Neuronal stem cell (in vitro differentiated cells): ENCODE measurements at regions not wholly inside any gene's neighbourhood (a gene's known extent, or its start where the extent isn't known, plus 50 kb on each side); places are given as distances from the start of the nearest gene placed in this dataset.
A peak's percentile ranks its signal among the peaks of the same experiment; 100 is the strongest.

ENCODE experiments used
- DNase-seq: peaks from one replicate; pipeline ENCODE4 v3.0.0-alpha.2; 2013; ENCODE audit warnings: low spot score
- H2AFZ ChIP-seq: one replicate; pipeline ENCODE4 v1.6.1; 2013; ENCODE audit warnings: mild to moderate bottlenecking, low read length, inconsistent platforms
- H2AK5ac ChIP-seq: 2 replicates; pipeline ENCODE4 v1.6.1; 2013; ENCODE audit warnings: low read depth, mild to moderate bottlenecking, inconsistent platforms, low read length, moderate library complexity, mixed read lengths
- H2BK120ac ChIP-seq: 2 replicates; pipeline ENCODE4 v1.6.1; 2013; ENCODE audit warnings: low read depth, mild to moderate bottlenecking, inconsistent platforms, low read length, moderate library complexity, mixed read lengths
- H2BK12ac ChIP-seq: one replicate; pipeline ENCODE4 v1.6.1; 2013; ENCODE audit warnings: low read length, inconsistent platforms
- H2BK15ac ChIP-seq: 2 replicates; pipeline ENCODE4 v1.6.1; 2013; ENCODE audit warnings: mild to moderate bottlenecking, low read length, inconsistent platforms, mixed read lengths
- H2BK5ac ChIP-seq: one replicate; pipeline ENCODE4 v1.6.1; 2013; ENCODE audit warnings: inconsistent platforms, mild to moderate bottlenecking, low read length, moderate library complexity
- H3K14ac ChIP-seq: one replicate; pipeline ENCODE4 v1.6.1; 2013; ENCODE audit warnings: low read length, inconsistent platforms
- H3K18ac ChIP-seq: 2 replicates; pipeline ENCODE4 v1.6.1; 2013; ENCODE audit warnings: low read length, inconsistent platforms
- H3K23ac ChIP-seq: 2 replicates; pipeline ENCODE4 v1.6.1; 2013; ENCODE audit warnings: low read depth, mild to moderate bottlenecking, mixed read lengths, low read length, inconsistent platforms; ENCODE audit not compliant: poor library complexity
- H3K27ac ChIP-seq: replicated peaks from 3 replicates; pipeline ENCODE4 v1.5.1; 2013; ENCODE audit warnings: low read length, inconsistent platforms
- H3K27me3 ChIP-seq, 3 experiments: 2 replicates each; pipeline ENCODE4 v1.6.1; 2013; ENCODE audit warnings: low read length in 3 of 3, mild to moderate bottlenecking in 2 of 3, inconsistent platforms in 1 of 3, low read depth in 1 of 3, mixed read lengths in 1 of 3, moderate library complexity in 1 of 3; ENCODE audit not compliant: control insufficient read depth in 3 of 3, insufficient read depth in 3 of 3
- H3K36me3 ChIP-seq, 2 donors: replicated peaks in 1 of 2; 2 replicates each; pipeline ENCODE4 v1.6.1; 2013; ENCODE audit warnings: low read length in 2 of 2; ENCODE audit not compliant: control insufficient read depth in 2 of 2, insufficient read depth in 2 of 2
- H3K4ac ChIP-seq: 2 replicates; pipeline ENCODE4 v1.6.1; 2013; ENCODE audit warnings: inconsistent platforms, mild to moderate bottlenecking, low read length, moderate library complexity
- H3K4me1 ChIP-seq, 2 donors: 1 replicate in 1 of 2; 2 replicates in 1 of 2; pipeline ENCODE4 v1.6.1; 2013; ENCODE audit warnings: low read length in 2 of 2, low read depth in 1 of 2; ENCODE audit not compliant: control insufficient read depth in 2 of 2, insufficient read depth in 1 of 2
- H3K4me2 ChIP-seq: one replicate; pipeline ENCODE4 v1.6.1; 2013; ENCODE audit warnings: mild to moderate bottlenecking, low read length, inconsistent platforms; ENCODE audit not compliant: insufficient read depth, poor library complexity, severe bottlenecking
- H3K4me3 ChIP-seq, 2 donors: 2 replicates each; pipeline ENCODE4 v1.5.1; 2013; ENCODE audit warnings: low read length in 2 of 2, mild to moderate bottlenecking in 2 of 2, inconsistent platforms in 1 of 2, moderate library complexity in 1 of 2
- H3K79me1 ChIP-seq: one replicate; pipeline ENCODE4 v1.6.1; 2013; ENCODE audit warnings: low read depth, mild to moderate bottlenecking, inconsistent platforms, low read length, moderate library complexity
- H3K9ac ChIP-seq: one replicate; pipeline ENCODE4 v1.6.1; 2013; ENCODE audit warnings: mild to moderate bottlenecking, low read depth, low read length, inconsistent platforms; ENCODE audit not compliant: poor library complexity
- H3K9me3 ChIP-seq, 2 donors: replicated peaks in 1 of 2; 2 replicates each; pipeline versions ENCODE3 to v1.6.1; 2013; ENCODE audit warnings: low read length in 2 of 2, mild to moderate bottlenecking in 2 of 2, inconsistent platforms in 1 of 2, low read depth in 1 of 2, mixed read lengths in 1 of 2, moderate library complexity in 1 of 2; ENCODE audit not compliant: control insufficient read depth in 2 of 2, insufficient read depth in 1 of 2
- H4K8ac ChIP-seq: one replicate; pipeline ENCODE4 v1.6.1; 2013; ENCODE audit warnings: low read depth, mild to moderate bottlenecking, inconsistent platforms, low read length, moderate library complexity
- H4K91ac ChIP-seq: one replicate; pipeline ENCODE4 v1.6.1; 2013; ENCODE audit warnings: low read length, low read depth, mild to moderate bottlenecking, inconsistent platforms; ENCODE audit not compliant: poor library complexity
- WGBS, 2 donors: extraction: QIAGEN DNeasy Blood & Tissue Kit; methylation state at CpG; one replicate each; pipeline ENCODE4 v1.1.7; 2013; ENCODE audit warnings: missing lambda C conversion rate in 2 of 2, mixed read lengths in 1 of 2; ENCODE audit not compliant: insufficient read length in 2 of 2, insufficient replicate concordance in 1 of 2; ENCODE audit errors: extremely low coverage in 2 of 2; 5-methylcytosine and 5-hydroxymethylcytosine counted together

DNA sequence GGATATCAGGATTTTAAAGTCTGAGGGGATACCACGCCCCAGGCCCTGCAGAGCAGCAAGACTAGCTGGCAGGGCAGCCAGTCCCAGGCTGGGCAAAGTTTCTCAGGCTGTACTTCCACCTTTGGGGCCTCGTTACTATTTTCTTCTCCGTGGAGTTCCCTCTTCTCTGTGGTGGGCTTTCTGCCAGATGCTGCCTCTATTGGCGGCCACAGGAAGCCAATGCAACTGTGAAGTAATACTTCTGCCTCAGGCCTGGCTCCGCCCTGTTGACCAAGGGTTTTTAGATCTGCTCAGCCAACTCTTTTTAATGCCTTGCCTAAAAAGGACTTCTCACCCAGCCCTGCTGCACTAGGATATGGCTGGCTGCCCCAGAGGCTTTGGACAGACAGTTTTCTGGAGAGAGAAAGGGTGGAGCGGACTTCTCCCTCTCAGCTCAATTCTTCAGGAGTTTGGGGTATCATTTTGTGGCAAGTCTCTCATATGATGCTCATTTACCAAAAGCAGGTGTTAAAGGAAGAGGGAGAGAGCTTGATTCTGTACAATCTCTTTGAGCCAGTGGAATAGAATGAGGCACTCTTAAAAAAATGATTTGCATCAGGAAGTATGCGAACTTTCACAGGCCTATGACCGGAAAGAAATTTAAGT lies 67.4 kb downstream of the HHEX start:
- WGBS, 2 donors = no CpG with 5 or more reads among the region's 8 CpGs

GRCh38 chr10:92757711-92758104 lies 68.0 kb downstream of the HHEX start:
- H3K4me1 ChIP-seq = no peaks in the 10 kb centered on the region
- H3K9ac ChIP-seq = no peak overlapping the region
- no peak for DNase-seq
- no peak overlapping the region for H4K8ac ChIP-seq
- H3K27ac ChIP-seq = no peak overlapping the region
- H2AFZ ChIP-seq = no peak overlapping the region
- H2AK5ac ChIP-seq = no peak overlapping the region
- H3K4me3 ChIP-seq = no peak overlapping the region
- H3K23ac ChIP-seq = no peak overlapping the region
- H3K9me3 ChIP-seq = no peaks in the 10 kb centered on the region
- H2BK12ac ChIP-seq = no peak overlapping the region
- H2BK15ac ChIP-seq = no peak overlapping the region
- no peak overlapping the region for H2BK5ac ChIP-seq
- no peaks in the 10 kb centered on the region for H3K79me1 ChIP-seq
- H3K4ac ChIP-seq = no peak overlapping the region
- H4K91ac ChIP-seq = no peak overlapping the region
- WGBS, 2 donors = no CpG with 5 or more reads among the region's 3 CpGs
- H3K36me3 ChIP-seq = no peaks in the 10 kb centered on the region
- no peaks in the 10 kb centered on the region for H3K27me3 ChIP-seq
- H3K14ac ChIP-seq = no peak overlapping the region
- H2BK120ac ChIP-seq = no peak overlapping the region
- no peak overlapping the region for H3K18ac ChIP-seq
- no peak overlapping the region for H3K4me2 ChIP-seq

More for the DNA sequence above, 67.4 kb downstream of the HHEX start:
- Histone ChIP-seq H3K79me1 (no peaks in the 10 kb centered on the region), H3K14ac (no peak overlapping the region), H3K27me3 (no peaks in the 10 kb centered on the region), H2BK15ac (no peak overlapping the region), H3K4me3 (no peak overlapping the region), H4K91ac (no peak overlapping the region), H3K9me3 (no peaks in the 10 kb centered on the region), H2AK5ac (no peak overlapping the region), H3K9ac (no peak overlapping the region), H3K4me1 (no peaks in the 10 kb centered on the region), H3K36me3 (no peaks in the 10 kb centered on the region), H3K4me2 (no peak overlapping the region), H3K4ac (no peak overlapping the region), H2BK5ac (no peak overlapping the region), H4K8ac (no peak overlapping the region), H3K23ac (no peak overlapping the region), H2AFZ (peak overlapping the region; percentile 21), H3K18ac (no peak overlapping the region), H3K27ac (no peak overlapping the region), H2BK120ac (no peak overlapping the region), H2BK12ac (no peak overlapping the region)
- no peak for DNase-seq

DNA sequence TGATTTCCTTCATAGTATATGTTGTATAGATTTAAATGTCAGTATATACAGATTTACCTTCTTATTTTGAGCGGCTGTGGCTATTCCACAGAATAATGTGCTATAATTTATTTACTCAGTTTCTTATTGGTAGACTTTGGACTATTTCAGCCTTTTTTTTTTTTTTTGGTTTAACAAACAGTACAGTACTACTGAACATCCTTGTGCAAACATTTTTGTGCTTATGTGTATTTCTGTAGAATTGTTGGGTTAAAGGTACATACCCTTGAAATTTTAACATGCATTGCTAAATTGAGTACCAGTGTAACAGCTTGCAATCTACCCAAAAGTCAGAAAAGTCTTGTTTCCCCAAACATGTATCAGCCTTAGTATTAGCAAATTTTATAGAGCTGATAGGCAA lies 68.8 kb downstream of the HHEX start:
- Histone ChIP-seq H3K4me2 (no peak overlapping the region), H3K14ac (no peak overlapping the region), H3K18ac (no peak overlapping the region), H3K4ac (no peak overlapping the region), H2AK5ac (no peak overlapping the region), H3K9me3 (no peaks in the 10 kb centered on the region), H3K4me1 (no peaks in the 10 kb centered on the region), H2BK15ac (no peak overlapping the region), H2BK5ac (no peak overlapping the region), H3K36me3 (no peaks in the 10 kb centered on the region), H3K79me1 (no peaks in the 10 kb centered on the region), H3K4me3 (no peak overlapping the region), H4K91ac (no peak overlapping the region), H4K8ac (no peak overlapping the region), H2AFZ (no peak overlapping the region), H2BK12ac (no peak overlapping the region), H3K27me3 (no peaks in the 10 kb centered on the region), H3K9ac (no peak overlapping the region), H3K23ac (no peak overlapping the region), H3K27ac (no peak overlapping the region), H2BK120ac (no peak overlapping the region)
- DNase-seq = no peak
- no CpG with 5 or more reads among the region's 1 CpG for WGBS, 2 donors

DNA sequence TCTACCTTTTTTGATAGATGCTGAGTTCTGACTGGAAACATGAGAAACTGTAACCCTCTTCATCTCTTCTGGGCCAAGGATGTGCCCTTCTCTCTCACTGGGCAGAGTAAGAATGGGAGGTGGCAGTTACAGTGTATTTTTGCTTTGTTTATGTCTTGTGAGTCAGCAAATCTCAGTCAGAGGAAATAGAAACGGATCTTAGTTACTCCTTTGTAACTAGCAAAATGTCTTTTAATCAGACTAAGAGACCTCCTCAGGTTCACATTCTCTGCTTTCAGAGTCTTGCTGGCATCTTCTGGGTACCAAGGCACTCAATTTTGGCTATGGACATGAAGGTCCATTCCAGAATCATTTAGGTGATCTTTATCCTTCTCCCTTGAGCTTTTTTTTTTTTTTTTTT lies 70.9 kb downstream of the HHEX start:
- H2BK5ac ChIP-seq = no peak overlapping the region
- H4K91ac ChIP-seq = no peak overlapping the region
- H2AFZ ChIP-seq = no peak overlapping the region
- no peak overlapping the region for H3K14ac ChIP-seq
- no peak overlapping the region for H3K4me2 ChIP-seq
- no peak overlapping the region for H4K8ac ChIP-seq
- no peak overlapping the region for H2AK5ac ChIP-seq
- no peak overlapping the region for H3K27ac ChIP-seq
- H3K18ac ChIP-seq = no peak overlapping the region
- no peaks in the 10 kb centered on the region for H3K36me3 ChIP-seq
- no peak overlapping the region for H3K4ac ChIP-seq
- H2BK15ac ChIP-seq = no peak overlapping the region
- H3K4me1 ChIP-seq = no peaks in the 10 kb centered on the region
- no peak overlapping the region for H2BK120ac ChIP-seq
- no peak overlapping the region for H3K23ac ChIP-seq
- no peaks in the 10 kb centered on the region for H3K79me1 ChIP-seq
- DNase-seq = no peak
- no CpG with 5 or more reads among the region's 1 CpG for WGBS, 2 donors
- H3K27me3 ChIP-seq = no peaks in the 10 kb centered on the region
- H2BK12ac ChIP-seq = no peak overlapping the region
- H3K4me3 ChIP-seq = no peak overlapping the region
- no peaks in the 10 kb centered on the region for H3K9me3 ChIP-seq
- no peak overlapping the region for H3K9ac ChIP-seq
